ENCODE measurements at regions not wholly inside any gene's neighbourhood (a gene's known extent, or its start where the extent isn't known, plus 50 kb on each side); places are given as distances from the start of the nearest gene placed in this dataset.

- Histone ChIP-seq H2AFZ (peak overlapping the region; percentile 50), H3K9me3 (ENCODE audit: control insufficient read depth, low read length) (no peaks in the 10 kb centered on the region), H3K27ac (no peak overlapping the region), H3K36me3 (ENCODE audit: control insufficient read depth, insufficient read depth, low read length) (no peaks in the 10 kb centered on the region), H3K4me3 (ENCODE audit: low read depth, low read length) (no peak overlapping the region), H3K27me3 (ENCODE audit: control insufficient read depth, insufficient read depth, low read length) (no peaks in the 10 kb centered on the region), H3K4me2 (ENCODE audit: low read length) (no peak overlapping the region), H3K79me2 (no peaks in the 10 kb centered on the region), H3K9ac (no peak overlapping the region), H3K4me1 (no peaks in the 10 kb centered on the region)
- no peak for TF ChIP-seq CTCF (IDR thresholded peaks at IDR 0.05)
Observed at GRCh38 chr11:83403691-83404389, 117.7 kb upstream of the CCDC90B start.

- H3K27ac ChIP-seq: no peak overlapping the region
- H3K79me2 ChIP-seq: no peaks in the 10 kb centered on the region
- no peaks in the 10 kb centered on the region for H3K36me3 ChIP-seq (ENCODE audit: control insufficient read depth, insufficient read depth, low read length)
- H3K4me3 ChIP-seq (ENCODE audit: low read depth, low read length): no peak overlapping the region
- TF ChIP-seq CTCF (IDR thresholded peaks at IDR 0.05): no peak
- H3K9me3 ChIP-seq (ENCODE audit: control insufficient read depth, low read length): no peaks in the 10 kb centered on the region
- no peak overlapping the region for H3K4me2 ChIP-seq (ENCODE audit: low read length)
- no peak overlapping the region for H2AFZ ChIP-seq
- no peaks in the 10 kb centered on the region for H3K27me3 ChIP-seq (ENCODE audit: control insufficient read depth, insufficient read depth, low read length)
- H3K9ac ChIP-seq: no peak overlapping the region
- no peaks in the 10 kb centered on the region for H3K4me1 ChIP-seq
Observed at GRCh38 chr11:83401506-83402225, 115.5 kb upstream of the CCDC90B start.

- Histone ChIP-seq H3K27ac (no peak overlapping the region), H3K9me3 (ENCODE audit: control insufficient read depth, low read length) (no peaks in the 10 kb centered on the region), H3K79me2 (no peaks in the 10 kb centered on the region), H3K4me3 (ENCODE audit: low read depth, low read length) (no peak overlapping the region), H2AFZ (no peak overlapping the region), H3K4me2 (ENCODE audit: low read length) (no peak overlapping the region), H3K9ac (no peak overlapping the region), H3K27me3 (ENCODE audit: control insufficient read depth, insufficient read depth, low read length) (no peaks in the 10 kb centered on the region), H3K4me1 (no peaks in the 10 kb centered on the region), H3K36me3 (ENCODE audit: control insufficient read depth, insufficient read depth, low read length) (no peaks in the 10 kb centered on the region)
- TF ChIP-seq CTCF (IDR thresholded peaks at IDR 0.05): no peak
Observed at GRCh38 chr11:83394331-83394730, 108.2 kb upstream of the CCDC90B start.

- H3K4me2 ChIP-seq (ENCODE audit: low read length): no peak overlapping the region
- no peak for TF ChIP-seq CTCF (IDR thresholded peaks at IDR 0.05)
Observed at GRCh38 chr11:83392556-83392955, 106.4 kb upstream of the CCDC90B start.

More at GRCh38 chr11:83392556-83392955, 106.4 kb upstream of the CCDC90B start:
- Histone ChIP-seq H3K27ac (no peak overlapping the region), H3K4me1 (no peaks in the 10 kb centered on the region), H3K4me3 (ENCODE audit: low read depth, low read length) (no peak overlapping the region), H3K36me3 (ENCODE audit: control insufficient read depth, insufficient read depth, low read length) (no peaks in the 10 kb centered on the region), H3K9ac (no peak overlapping the region), H3K79me2 (no peaks in the 10 kb centered on the region), H3K9me3 (ENCODE audit: control insufficient read depth, low read length) (no peaks in the 10 kb centered on the region), H3K27me3 (ENCODE audit: control insufficient read depth, insufficient read depth, low read length) (no peaks in the 10 kb centered on the region), H2AFZ (no peak overlapping the region)
